ENCODE measurements at regions not wholly inside any gene's neighbourhood (a gene's known extent, or its start where the extent isn't known, plus 50 kb on each side); places are given as distances from the start of the nearest gene placed in this dataset.

DNA sequence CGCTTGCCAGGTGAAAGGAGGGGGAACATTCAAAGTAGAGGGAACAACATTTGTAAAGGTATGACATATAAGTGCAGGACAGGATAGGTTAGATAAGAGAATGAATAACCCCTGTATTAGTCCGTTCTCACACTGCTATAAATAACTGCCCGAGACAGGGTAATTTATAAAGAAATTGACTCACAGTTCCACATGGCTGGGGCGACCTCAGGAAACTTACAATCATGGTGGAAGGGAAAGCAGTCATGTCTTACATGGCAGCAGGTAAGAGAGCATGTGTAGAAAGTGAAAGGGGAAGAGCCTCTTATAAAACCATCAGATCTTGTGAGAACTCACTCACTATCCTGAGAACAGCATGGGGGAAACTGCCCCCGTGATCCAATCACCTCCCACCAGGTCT lies 223.8 kb downstream of the SOX9 start:
- no peak for DNase-seq

DNA sequence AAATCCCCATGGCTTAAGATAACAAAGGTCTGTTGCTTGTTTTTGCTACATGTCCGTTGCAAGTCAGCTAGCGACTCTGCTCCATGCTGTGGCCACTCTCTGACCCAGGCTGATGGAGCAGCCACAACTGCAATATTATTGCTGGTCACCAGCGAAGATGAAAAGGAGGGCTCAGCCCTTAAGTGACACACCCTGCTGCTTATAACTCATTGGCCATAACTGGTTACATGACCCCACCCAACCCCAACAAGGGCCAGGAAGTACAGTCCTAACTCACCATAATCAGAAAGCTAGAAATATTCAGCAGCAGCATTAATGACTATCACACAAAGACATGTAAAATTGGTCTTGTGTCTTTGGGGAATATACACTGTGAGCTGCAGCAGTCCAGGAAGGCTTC lies 224.3 kb downstream of the SOX9 start:
- DNase-seq, result no peak

DNA sequence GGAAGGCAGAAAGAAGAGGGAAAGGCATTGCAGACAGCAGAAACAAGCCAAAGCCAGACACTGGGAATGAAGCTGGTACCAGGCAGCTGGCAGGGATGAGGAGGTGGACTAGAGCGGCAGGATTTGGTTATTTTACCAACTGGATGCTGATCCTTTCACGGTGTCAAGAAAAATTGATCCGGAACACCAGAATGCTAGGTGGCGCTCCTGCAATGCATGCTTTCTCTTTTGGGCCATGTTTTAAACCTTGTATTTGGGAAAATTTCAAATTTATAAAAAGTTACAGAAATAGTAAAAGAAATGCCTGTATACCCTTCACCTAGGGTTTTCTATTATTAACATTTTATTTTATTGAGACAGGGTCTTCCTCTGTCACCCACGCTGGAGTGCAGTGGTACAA lies 224.7 kb downstream of the SOX9 start:
- no peak for DNase-seq

DNA sequence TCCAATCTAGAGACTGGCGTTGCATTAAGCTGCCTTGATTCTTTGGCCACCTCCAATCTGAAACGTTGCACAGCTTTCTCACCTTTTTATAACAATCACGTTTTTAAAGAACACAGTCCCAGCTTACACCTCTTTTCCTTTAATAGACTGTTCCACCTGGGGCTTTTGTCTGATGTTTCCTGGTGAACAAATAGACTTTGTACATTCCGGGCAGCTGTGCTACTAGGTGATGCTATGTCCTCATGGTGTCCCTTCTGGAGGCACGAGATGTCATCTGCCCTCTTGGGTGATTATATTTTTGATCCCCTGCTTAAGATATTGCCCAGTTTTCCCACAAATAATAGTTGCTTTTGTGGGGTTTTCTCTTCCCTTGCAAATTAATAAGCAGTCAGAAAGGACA lies 225.5 kb downstream of the SOX9 start:
- DNase-seq, result no peak

DNA sequence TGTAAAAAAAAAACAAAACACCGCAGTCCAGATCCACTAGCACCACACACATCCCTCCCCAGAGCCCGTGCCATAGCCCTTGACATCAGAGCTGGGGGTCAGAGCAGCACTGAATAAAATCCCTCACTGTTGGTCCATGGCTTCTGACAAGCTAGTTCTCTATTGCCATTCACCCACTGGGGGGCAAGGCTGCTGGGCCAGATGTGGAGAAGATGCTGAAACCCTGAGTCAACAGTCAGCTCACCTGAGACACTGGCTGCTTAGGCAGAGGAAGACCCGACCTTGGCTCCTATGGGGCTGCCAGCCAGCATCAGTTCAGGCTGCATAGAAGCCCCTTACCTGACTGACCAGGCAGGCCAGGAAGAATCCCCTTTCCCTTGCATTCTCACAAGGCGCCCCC lies 228.2 kb downstream of the SOX9 start:
- no peak for DNase-seq

DNA sequence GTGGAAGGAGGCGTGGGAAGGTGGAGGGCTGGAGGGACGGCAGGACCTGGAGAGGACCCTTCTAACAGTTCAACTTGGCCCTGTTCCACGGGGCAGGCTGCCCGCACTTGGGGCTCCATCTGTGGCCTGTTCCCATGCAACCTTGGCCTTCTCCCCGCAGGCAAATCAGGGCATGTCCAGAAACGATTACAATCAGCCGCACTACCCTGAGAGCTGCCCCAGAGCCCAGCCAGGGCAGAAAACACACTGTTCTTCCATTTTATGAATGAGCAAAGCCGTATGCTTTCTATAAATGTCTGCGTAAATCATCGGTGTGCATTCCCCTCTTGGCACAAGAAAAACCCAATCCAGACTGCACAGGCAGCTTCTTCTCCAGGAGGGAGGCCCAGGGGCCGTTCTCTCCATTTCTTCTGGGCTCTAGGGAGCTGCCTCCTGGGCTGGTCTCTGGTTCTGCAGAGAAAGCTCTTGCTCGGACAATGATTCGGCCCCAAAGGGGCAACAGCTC lies 228.7 kb downstream of the SOX9 start:
- no peak for DNase-seq

DNA sequence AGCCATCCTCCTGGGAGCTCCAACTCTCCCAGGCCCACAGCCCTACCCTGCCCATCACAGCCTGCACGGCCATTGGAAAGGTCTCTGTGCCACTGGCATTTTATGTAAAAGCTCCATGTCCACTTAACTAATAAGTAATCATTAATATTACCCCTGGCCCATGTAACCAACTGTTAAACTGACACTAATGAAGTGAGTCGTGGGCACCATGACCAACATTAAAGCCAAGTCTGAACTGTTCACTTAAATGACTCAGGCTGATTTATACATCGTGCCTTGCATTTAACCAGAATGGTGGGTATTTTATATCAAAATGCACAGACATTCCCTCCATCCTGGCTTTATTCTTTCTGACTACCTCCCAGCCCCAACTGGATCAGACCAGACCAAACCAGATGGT lies 229.3 kb downstream of the SOX9 start:
- no peak for DNase-seq

DNA sequence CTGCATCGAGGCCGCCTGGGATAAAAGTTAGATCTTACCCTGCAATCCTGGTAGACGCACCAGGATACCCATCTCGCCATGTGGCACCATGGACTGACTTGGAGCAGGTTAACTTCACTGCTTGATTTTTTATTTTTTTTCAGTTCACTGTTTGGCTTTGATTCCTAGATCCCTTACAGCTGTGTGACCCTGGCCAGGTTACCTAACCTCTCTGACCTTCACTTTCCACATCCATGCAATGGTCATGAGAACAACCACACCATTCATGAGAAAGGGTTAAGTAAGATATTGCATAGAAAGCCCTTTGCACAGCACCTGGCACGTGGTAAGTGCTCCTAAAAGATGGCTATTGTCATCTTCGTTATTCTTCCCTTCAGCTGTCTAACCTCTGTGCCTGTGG lies 230.5 kb downstream of the SOX9 start:
- no peak for DNase-seq

DNA sequence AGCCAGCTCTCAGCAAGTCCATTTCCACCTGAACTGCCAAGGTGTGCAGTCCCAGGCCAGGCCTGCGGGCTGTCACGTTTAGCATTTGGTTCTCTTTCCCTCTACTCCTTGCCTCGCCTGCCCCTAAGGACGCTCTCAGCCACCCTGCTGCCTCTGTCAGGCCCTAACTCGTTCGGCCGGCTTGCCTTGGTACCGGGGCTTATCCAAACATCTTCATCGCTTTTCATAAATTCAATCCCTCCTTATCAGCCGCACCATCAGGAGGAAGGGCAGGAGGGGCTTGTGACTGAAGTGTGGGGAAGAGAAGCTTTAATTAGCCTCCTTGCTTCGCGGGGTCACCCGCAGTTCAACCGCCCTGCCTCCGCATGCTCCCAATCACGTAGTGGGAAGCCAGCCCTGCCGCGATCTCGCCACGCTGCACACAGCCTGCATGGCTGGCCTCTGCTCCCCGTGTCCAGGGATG lies 231.1 kb downstream of the SOX9 start:
- no peak for DNase-seq

DNA sequence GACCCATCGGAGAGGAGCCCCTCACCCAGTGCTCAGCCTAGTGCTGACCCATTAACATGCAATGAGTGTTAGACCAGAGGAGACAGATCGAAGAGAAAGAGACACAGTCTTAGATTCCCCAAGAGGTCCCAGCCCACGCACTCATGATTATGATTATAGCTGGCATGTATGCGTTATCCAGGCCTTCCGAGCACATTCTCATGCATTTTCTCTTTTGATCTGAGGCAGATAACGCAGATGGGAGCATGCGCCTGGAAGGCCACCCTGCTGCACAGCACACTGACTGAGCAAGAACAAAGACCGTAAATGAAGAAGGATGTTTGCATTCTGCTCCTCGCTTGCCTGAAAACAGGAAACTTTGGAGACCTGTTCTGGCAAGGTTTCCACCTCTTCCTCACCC lies 232.7 kb downstream of the SOX9 start:
- no peak for DNase-seq

DNA sequence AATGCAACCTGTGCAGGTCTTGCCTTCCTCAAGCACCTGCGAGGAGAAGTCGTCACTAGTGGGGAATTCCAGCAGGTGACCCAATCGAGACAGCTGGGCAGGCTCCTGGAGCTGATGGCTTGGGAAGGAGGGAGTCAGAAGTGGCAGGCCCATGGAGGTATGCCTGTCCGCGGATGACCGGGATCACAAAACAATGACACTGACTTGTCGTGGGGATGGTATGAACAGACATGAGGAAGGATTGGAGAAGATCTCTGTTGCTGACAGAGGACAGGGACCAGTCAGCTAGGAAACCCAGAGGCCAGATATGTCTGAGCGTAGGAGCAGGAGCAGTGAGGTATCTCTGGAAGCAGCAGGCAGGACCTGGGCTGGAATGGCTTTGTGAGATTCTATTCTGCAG lies 233.3 kb downstream of the SOX9 start:
- no peak for DNase-seq

DNA sequence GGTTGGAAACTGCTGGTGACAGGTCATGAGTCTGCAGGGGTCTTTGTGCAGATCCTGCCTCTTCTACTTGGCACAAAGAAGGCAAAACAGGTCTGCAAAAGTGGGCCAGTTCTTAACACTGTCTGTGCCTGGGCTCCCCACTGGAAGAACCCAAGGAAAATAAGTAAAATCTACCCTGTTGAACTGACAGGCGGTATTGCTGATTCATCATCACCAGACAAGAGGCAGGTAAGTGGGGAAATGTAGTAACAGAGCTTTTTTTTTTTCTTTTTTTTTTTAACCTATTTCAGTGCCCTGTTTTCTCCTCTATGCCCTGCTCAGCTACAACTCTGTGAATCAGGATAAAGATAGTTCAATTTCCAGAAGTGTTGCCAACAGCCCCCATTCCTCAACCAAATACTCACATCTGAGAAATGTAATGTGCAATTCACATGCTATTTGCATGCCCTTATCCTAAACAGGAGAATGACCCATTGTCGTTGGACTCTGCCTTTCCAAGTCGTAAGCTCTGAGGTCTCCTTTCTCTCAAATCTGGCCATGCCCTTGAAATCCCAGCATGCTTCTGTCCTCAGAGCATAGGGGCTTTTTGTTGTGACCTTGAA lies 237.0 kb downstream of the SOX9 start:
- DNase-seq, result no peak

DNA sequence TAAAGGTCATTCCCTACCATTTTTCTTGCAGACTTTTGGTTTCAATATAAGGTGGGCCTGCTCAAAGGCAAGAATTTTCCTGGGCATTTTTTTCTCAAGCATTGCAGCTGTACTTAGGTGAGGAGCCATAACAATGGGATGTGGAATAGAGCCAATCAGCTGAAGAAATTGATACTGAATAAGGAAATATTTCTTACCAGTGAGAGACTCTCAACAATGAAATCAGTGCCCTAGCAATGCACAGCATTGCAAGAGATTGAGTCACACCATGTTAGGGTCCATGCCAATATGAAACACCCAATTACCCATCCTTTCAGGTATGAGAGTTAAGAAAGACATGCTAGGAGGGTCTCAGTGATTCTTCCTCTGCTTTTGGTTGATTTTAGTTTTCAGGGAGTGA lies 237.6 kb downstream of the SOX9 start:
- DNase-seq, result no peak

DNA sequence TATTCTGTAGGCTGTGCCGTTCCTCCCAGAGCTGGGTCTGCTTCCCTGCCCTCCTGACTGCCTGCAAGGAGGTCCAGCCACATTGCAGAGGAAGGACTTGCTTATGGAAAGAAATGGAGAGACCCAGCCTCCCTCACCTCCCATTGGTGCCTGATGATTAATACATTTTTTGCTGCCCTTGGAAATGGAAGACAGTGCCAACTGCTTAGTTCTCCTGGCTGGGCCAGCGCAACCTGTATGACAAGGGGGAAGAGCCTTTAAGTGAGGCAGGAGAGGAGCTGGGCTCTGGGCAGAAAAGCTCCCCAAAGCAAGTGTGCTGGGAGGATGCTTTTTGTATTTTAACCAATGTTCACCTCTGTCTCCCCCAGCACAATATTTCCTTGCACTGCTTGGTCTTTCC lies 238.5 kb downstream of the SOX9 start:
- no peak for DNase-seq

DNA sequence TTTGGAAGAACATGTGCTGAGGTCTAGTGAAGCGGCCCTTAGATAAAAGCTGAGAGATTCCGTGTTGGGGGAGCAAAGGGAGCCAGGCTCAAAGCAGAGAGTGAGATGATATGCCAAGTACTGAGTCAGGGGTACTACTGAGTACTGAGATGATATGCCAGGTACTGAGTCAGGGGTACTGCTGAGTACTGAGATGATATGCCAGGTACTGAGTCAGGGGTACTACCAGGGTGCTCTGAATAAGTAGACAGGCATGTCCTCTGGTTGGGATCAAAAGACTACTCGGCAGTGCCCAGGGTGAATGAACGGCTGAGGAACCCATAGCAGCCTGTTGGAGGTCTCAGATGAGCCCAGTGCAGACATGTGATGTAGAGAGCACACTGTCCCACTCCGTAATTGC lies 239.0 kb downstream of the SOX9 start:
- DNase-seq, result no peak

DNA sequence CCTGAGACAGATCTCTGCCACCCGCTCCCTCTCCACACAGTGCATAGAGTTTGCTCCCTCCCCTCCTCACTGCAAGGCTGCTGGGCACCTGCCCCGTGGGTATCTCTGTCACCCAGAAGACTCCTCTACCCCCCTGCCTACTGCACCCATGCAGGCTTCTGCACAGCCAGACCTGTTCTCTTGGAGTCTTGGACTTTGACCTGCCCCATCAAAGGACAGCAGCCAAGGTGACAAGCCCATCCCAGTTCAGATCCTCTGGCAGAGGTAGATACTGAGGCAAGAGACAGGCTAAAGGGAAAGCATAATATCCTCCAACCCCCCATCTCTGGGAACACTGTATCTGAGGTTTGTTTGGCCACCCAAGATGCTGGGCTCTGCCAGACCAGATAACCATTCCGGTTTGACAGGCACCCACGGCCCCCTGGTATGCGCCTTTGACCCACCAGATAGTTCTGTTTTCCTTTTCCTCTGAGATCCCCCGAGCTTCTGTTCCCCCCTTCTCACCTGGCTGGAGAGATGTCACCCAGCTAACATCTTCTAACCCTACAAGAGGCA lies 239.6 kb downstream of the SOX9 start:
- DNase-seq, result no peak

DNA sequence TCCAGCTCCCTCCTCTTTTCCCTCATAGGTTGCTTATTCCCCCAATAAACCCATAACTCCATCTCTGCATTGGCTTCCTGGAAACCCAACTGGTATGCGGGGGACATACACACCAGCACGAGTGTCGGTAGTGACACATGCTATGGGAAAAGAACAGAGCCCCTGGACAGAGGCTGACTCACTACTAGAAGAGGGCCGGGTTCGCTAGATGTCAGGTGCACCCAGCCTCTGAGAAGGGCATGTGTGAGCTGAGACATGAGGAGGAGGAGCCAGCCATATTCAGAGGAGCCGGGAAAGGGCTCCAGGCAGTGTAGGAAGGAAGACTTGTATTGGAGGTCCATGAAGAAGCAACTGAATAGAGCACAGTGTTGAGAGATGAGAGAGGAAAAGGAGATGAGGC lies 241.1 kb downstream of the SOX9 start:
- DNase-seq, result no peak

DNA sequence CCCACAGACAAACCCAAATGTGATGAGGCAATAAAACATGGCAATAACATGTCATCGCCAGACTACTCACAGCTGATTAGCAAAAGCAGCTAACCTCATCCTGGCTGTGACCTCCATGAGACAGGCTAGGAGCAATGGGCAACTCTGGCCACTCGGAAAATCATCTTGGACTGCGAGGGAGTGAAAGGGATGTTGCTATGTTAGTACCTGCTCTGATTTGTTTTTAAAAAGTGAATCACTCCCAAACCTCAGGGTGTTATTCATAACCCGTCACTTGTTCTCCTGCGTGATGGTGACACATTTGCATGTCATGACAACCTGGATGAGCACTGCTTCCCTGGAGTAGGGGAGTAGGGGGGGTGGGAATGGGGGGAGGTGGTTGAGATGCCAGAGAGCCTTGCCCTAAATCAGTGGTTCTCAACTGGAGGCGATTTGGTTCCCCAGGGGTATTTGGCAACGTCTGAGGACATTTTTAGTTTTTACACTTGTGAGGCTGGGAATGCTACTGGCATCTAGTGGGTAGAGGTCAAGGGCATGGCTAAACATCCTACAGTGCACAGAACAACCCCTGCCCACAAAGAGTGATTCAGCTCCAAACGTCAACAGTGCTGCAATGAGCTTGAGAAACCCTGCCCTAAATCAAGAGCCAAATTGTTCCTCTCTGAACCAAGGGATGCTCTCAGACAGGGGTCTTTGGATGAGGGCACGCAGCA lies 241.7 kb downstream of the SOX9 start:
- no peak for DNase-seq

DNA sequence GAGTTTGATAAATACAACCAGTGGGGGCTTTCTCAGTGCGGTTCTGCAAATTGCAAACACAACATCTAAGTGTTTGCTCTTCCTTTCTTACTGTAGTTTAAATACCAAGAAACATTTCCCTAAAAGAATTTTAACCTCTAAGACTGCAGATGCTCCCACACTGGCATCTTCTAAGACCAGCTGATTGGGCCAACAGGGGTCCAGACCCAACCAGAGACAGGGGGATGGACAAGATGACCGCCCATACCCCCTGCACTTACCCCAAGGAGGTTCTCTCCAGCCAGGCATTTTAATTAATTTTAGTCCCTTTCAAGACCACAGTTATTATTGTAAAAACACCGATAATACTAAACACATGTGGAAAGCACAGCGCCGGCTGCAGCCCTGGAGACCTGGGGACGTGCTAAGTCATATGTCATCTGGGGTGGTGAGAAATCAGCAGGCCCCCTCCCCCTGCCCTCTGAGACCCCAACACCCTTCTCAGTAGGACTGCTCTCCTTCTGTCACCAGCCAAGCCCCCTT lies 242.3 kb downstream of the SOX9 start:
- DNase-seq, result no peak

DNA sequence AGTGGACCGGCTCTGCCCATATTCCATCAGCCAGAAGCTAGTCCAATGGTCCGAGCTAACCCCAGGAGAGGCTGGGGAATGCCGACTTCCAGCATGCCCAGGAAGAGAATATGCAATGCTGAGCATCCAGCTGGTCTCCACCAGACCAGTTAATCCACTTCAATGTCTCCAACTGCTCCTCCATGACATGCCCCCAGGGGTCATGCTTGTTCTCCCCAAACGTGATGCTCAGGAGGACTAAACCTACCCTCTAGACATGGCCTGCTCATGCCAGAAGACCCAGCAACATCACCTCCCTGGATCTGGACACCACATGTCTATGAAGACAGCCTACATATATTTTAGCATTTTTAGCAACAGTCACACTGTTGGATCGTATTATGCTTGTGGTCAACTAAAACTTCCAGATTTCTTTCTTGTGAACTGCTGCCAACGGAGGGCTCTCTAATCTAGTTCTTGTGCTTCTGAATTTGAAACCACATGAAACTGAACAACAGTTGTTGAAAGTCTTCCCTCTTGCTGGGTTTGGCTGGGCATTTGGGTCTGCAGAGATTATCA lies 245.1 kb downstream of the SOX9 start:
- DNase-seq, result no peak

DNA sequence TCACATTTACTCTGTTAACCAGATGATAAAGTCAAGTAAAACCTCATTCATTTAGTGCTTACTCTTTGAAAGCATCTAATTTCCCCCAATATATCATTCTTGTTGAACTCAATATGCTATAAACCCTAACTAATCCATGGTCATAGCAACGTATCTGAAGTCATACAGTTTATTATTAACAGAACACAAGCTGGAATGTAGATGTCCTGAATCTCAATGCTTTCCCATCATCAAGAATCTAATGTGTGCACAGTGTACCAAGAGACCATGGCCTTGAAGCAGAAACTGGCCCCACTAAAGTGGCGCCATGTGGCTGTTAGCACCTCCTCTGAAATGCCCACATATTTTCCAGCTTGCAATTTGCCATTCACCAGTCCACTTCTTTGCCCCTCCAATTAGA lies 245.8 kb downstream of the SOX9 start:
- DNase-seq, result no peak

DNA sequence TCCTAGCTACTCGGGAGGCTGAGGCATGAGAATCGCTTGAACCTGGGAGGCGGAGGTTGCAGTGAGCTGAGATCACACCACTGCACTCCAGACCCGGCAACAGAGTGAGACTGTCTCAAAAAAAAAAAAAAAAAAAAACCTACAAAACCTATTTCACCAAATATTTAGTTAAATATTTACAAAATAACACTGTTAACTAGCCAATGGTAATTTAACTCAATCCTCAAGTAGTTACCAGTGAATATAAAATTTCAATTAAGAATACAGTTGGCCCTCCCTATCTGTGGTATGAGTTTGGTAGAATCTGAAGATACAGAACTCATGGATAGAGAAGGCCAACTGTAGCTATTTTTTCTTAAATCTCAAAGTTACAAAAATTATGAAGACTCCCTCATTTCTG lies 247.4 kb downstream of the SOX9 start:
- DNase-seq, result no peak

DNA sequence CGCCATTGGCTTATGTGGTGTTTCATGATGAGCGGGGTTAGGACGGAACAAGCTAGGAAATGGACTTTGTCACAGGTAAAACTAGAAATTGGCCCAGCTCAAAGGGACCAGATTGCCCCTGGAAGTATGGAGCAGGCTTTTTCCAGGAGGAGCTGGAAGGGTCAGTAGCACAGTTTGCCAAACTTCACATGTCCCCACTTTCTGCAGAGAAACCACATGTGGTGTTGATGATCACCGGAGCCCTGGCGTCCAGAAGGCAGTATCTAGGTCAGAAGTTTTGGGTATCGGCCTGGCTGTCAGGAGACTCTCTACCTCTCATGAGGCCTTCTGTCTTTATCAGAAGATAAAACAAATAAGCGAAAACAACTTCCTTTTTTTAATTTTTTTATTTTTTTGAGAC lies 248.5 kb downstream of the SOX9 start:
- no peak for DNase-seq

DNA sequence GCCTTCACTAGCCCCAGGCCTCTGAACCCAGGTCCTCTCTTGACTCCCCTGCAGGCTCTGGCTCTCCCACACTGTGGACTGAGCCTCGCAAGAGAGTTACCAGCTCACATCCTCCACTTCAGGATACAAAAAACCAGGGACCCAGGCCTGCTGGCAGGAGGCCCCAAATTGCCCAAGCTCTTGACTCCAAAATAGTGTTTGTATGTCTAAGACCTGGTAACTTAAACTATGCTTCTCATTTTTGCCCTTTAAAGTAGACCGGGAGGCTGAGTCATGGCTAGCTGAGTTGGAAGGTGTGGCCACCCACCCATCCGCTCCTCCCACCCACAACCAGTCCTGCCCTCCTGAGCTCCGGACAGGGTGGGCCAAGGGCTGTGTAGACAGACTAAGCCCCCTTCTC lies 250.0 kb downstream of the SOX9 start:
- no peak for DNase-seq

All from stimulated activated CD4-positive, alpha-beta T cell treated with anti-CD3 and anti-CD28 coated beads, Interleukin-2, amount 100 ng/mL, for 24 hours (primary cell).